LNCAP (cell line): ENCODE measurements at regions not wholly inside any gene's neighbourhood (a gene's known extent, or its start where the extent isn't known, plus 50 kb on each side); places are given as distances from the start of the nearest gene placed in this dataset.

Experiments
- TF ChIP-seq, protein P1 (sequence below): fragments of 450-650 bp; IDR thresholded peaks from 2 replicates; pipeline ENCODE4 v1.5.1; 2017; ENCODE audit warnings: mild to moderate bottlenecking

DNA sequence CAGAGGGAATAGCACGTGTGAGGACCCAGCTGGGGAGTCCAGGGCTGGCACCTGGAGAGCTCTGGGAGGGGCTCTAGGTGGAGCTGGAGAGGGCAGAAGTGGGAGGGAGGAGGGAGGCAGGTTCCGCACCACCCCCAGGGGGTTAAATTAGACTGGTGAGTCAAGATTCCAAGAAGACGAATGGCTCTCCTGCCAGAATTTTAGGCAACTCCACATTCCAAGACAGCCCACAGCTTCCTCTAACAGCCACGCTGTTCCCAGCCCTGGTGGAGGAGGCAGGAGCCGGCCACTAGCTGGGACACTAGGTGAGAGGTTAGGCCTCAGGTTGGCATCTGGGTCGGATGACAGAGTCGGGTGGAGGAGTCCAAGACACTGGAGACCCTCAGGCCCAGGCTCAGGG lies 60.2 kb downstream of the TFAP2C start:
- TF ChIP-seq, protein P1, sequence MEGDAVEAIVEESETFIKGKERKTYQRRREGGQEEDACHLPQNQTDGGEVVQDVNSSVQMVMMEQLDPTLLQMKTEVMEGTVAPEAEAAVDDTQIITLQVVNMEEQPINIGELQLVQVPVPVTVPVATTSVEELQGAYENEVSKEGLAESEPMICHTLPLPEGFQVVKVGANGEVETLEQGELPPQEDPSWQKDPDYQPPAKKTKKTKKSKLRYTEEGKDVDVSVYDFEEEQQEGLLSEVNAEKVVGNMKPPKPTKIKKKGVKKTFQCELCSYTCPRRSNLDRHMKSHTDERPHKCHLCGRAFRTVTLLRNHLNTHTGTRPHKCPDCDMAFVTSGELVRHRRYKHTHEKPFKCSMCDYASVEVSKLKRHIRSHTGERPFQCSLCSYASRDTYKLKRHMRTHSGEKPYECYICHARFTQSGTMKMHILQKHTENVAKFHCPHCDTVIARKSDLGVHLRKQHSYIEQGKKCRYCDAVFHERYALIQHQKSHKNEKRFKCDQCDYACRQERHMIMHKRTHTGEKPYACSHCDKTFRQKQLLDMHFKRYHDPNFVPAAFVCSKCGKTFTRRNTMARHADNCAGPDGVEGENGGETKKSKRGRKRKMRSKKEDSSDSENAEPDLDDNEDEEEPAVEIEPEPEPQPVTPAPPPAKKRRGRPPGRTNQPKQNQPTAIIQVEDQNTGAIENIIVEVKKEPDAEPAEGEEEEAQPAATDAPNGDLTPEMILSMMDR = no peak

DNA sequence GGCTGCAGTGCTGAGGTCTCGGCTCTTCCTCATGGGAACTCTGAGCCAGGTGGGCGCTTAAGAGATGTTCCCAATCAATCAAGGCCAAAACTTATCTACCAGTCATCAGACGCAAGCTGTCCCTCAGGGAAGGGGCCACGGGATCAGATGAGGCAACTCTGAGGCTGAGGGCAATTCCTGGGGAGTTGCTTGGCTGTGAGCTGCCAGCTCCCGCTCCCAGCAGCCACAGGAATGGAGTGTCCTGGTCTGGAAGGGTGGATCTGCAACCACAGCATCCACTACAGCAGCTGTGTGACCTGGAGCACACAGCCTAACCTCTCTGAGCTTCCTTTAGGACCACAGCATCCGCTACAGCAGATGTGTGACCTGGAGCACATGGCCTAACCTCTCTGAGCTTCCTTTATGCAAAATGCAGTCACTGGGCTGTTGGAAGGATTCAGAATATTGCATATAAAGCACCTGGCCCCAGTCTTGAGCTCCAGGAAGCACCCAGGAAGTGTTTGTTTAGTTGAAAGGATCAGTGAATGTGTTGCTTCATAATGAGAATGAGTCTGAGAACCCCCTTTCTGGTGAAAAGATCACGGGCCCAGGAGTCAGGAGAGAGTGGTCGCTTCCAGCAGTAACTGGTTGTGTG lies 60.9 kb downstream of the TFAP2C start:
- TF ChIP-seq, protein P1 = no peak

DNA sequence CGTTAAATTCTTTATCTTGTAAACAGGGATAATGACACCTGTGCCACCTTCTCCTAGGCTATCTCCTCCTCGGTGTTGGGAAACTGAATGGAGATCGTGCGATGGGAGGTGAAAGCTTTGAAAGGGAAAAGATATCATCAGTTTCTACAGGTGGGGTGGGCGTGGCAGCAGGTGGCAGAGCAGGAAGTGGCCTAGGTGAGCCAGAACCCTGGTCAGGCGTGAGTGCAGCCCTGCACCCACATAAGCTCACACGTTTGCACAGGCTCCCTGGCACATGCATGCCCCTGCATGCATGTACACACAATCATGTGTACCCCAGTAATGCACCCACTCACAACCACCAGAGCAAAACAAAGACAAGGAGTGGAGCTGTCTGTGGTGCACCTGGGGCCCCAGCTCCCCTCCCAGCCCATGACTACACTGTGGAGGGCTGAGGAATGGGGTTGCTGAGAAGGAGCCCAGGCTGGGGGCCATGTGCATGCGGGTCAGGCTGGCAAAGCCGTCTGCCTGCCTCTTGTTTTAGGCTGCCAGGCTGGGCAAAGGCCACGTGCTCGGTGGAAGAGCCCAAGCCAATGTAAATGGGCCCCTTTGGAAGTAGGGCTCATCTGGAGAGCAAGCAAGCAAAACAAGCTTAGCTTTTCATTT lies 61.5 kb downstream of the TFAP2C start:
- TF ChIP-seq, protein P1 = no peak

DNA sequence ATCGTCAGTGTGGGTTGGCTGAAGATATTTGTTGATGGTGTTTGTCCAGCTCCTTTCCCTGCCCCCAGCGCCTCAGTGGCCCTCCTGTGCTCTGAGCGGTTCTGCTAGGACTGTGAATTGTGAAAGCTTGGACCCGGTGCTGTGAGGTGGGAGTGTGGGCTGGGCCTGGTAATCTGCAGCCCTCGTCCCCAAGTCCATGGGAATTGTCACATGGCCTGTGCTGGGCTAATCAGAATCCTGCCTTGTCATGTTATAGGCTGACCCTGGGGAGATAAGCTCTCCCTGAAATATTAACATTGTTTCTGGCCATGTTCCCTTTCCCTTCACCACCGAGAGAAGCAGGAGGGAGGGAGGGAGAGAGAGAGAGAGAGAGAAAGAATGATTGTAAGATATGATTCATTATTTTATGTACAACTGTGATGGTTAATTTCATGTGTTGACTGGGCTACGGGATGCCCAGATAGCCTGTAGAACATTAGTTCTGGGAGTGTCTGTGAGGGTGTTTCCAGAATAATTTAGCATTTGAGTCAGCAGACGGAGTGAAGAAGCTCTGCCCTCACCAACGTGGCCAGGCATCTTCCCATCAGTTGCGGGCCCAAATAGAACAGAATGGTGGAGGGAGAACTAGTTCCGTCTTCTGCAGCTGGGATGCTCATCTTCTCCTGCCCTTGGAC lies 62.4 kb downstream of the TFAP2C start:
- TF ChIP-seq, protein P1 = no peak

DNA sequence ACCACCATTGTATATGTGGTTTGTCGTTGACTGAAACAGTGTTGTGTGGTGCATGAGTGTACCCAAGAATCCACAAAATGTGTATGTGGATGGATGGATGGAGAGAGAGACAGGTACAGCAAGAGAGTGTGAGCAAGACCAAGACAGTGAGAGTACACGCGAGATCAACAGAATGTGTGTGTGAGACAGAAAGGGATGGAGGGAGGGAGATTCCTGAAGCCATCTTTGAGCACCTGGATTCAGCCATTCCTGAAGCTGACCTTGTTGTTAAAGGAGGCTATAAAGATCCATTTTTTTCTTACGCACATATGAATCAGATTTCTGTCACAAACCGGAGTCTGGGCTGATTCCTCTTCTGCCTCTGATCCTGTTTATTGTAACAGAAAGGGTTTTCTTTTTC lies 64.1 kb downstream of the TFAP2C start:
- TF ChIP-seq, protein P1 = no peak

DNA sequence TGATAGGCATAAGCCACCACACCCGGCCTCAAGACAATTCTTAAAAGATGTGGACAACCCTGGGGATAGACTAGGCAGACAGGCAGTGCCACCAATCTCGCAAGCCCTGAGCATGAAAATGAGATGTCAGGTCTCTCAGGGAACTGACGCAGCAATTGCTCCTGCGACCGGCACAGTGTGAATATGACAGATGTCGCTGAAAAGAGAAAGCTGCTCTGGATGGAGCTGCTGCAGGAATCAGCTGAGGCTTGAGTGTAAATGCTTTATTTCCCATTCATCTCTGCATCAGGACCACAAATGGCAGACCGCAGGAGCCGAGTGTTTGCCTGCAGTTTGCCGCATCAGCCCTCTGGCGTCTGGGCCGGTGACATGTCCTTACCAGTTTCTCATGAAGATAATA lies 68.4 kb downstream of the TFAP2C start:
- TF ChIP-seq, protein P1 = no peak

DNA sequence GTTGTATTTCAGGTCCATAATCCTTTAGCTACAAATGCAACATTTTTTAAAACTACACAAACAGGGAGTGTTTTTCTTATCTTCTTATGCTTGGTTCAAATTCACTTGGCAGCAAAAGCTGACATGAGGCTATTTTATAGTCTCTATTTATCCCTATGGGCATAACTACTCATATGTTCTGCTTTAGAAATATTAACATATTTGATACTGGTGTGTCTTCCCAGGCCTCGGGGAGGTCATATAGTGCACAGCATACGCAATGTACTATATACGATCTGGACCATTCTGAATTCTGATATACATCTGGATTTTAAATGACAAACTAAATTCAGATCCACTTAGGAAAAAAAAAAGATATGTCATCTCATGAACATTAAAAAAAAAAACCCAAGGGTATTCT lies 69.2 kb downstream of the TFAP2C start:
- TF ChIP-seq, protein P1 = no peak
